Omental fat pad (tissue), 3 donors: ENCODE measurements at regions not wholly inside any gene's neighbourhood (a gene's known extent, or its start where the extent isn't known, plus 50 kb on each side); places are given as distances from the start of the nearest gene placed in this dataset.

Source experiments
- ATAC-seq: fragments of 150-250 bp; one replicate; pipeline ENCODE4 v1.9.1; 2016; ENCODE audit warnings: mild to moderate bottlenecking, moderate library complexity; ENCODE audit not compliant: low FRiP score
- DNase-seq: peaks from one replicate; pipeline ENCODE4 v3.0.0-alpha.2; 2019; ENCODE audit warnings: low spot score
- TF ChIP-seq, protein P1 (sequence below), 3 donors: fragments of 450-650 bp; IDR thresholded peaks; one replicate each; pipeline ENCODE4 v1.5.1; 2016 to 2017; ENCODE audit warnings: antibody characterized with exemption in 3 of 3, mild to moderate bottlenecking in 3 of 3, moderate library complexity in 2 of 3

DNA sequence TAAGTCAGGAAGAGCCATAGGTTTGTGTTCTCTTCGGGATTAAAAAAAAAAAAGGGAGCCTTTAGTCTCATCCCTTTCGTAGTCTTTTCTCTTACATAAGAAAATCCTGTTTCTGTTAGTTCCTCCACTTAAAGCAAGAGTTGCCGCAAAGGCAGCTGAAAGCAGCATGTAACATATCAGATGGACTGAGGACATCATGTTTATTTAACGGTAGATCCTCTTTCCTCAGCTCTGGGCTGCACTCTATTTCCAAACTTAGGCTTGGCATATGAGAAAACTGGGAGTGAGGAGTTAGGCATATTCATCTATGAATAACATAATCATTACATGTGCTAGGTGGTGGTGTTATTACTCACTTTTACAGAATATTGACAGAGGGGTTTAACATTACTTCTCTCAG is 391.2 kb downstream of the KLF12 start:
- TF ChIP-seq, protein P1, sequence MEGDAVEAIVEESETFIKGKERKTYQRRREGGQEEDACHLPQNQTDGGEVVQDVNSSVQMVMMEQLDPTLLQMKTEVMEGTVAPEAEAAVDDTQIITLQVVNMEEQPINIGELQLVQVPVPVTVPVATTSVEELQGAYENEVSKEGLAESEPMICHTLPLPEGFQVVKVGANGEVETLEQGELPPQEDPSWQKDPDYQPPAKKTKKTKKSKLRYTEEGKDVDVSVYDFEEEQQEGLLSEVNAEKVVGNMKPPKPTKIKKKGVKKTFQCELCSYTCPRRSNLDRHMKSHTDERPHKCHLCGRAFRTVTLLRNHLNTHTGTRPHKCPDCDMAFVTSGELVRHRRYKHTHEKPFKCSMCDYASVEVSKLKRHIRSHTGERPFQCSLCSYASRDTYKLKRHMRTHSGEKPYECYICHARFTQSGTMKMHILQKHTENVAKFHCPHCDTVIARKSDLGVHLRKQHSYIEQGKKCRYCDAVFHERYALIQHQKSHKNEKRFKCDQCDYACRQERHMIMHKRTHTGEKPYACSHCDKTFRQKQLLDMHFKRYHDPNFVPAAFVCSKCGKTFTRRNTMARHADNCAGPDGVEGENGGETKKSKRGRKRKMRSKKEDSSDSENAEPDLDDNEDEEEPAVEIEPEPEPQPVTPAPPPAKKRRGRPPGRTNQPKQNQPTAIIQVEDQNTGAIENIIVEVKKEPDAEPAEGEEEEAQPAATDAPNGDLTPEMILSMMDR (IDR thresholded peaks at IDR 0.05): no peak
- DNase-seq (no peak), ATAC-seq (no peak)

DNA sequence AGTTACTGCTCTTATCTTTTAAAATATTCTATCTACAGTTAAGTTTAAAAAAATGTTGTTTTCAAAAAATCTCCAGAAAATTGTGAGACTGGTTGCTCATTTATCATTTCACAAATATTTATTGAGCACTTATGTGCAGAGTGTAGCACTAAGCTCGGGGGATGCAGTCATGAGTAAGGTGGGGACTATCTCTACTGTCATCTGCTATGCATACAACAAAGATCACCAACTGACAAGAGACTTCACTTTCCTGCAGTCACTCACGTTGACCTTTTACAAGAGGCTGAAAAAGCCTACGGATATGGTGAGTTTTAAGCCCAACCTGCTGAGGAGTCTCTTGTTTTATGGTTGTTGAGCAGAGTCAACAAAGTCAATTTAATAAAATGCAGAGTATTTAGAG is 392.5 kb downstream of the KLF12 start:
- ATAC-seq: no peak
- DNase-seq: no peak
- TF ChIP-seq, protein P1 (IDR thresholded peaks at IDR 0.05): no peak

- DNase-seq (no peak), ATAC-seq (no peak)
- TF ChIP-seq, protein P1 (IDR thresholded peaks at IDR 0.05): no peak
Measured at GRCh38 chr13:73741111-73741510, 393.1 kb downstream of the KLF12 start.

DNA sequence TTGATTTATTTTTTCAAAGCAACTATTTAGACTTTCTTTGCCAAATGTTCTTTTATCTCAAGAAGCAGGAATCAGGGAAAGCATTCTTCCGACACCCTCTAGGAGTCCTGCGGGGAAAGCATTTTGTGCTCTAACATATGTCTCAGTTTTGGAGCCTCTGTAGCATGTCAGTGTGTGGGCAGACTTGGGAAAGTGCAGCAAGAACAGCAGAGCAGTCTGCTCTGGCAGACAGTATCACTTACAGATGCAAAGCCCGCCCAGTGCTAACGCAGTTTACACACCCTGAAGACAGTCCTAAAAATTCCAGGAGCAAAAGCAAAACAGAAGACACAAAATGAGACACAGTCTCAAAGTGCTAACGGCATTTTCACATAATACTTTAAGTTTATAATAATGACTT is 393.5 kb downstream of the KLF12 start:
- DNase-seq: no peak
- peak; percentile 68 for ATAC-seq
- TF ChIP-seq, protein P1 (IDR thresholded peaks at IDR 0.05): no peak

- DNase-seq (no peak), ATAC-seq (no peak)
- TF ChIP-seq, protein P1 (IDR thresholded peaks at IDR 0.05): no peak
Measured at GRCh38 chr13:73739394-73739793, 394.8 kb downstream of the KLF12 start.

GRCh38 chr13:73738626-73739025 is 395.6 kb downstream of the KLF12 start:
- TF ChIP-seq, protein P1 (IDR thresholded peaks at IDR 0.05): no peak
- ATAC-seq (no peak), DNase-seq (no peak)

GRCh38 chr13:73737214-73737613 is 397.0 kb downstream of the KLF12 start:
- DNase-seq: no peak
- ATAC-seq: no peak
- TF ChIP-seq, protein P1 (IDR thresholded peaks at IDR 0.05): no peak
